Vagina (tissue), 2 donors: ENCODE measurements at regions not wholly inside any gene's neighbourhood (a gene's known extent, or its start where the extent isn't known, plus 50 kb on each side); places are given as distances from the start of the nearest gene placed in this dataset.

ENCODE experiments used
- POLR2A ChIP-seq, 2 donors: fragments of 450-650 bp; IDR thresholded peaks; one replicate each; pipeline ENCODE4 v1.6.1; 2017; ENCODE audit warnings: antibody characterized with exemption in 2 of 2, mild to moderate bottlenecking in 2 of 2, moderate library complexity in 2 of 2
- TF ChIP-seq, protein P1 (sequence below), 3 experiments: fragments of 450-650 bp in 2 of 3; fragments of 200-600 bp in 1 of 3; sonication (generic) in 1 of 3; IDR thresholded peaks; one replicate each; pipeline ENCODE4 v1.5.1; 2017 to 2019; ENCODE audit warnings: antibody characterized with exemption in 3 of 3, mild to moderate bottlenecking in 2 of 3, moderate library complexity in 2 of 3

DNA sequence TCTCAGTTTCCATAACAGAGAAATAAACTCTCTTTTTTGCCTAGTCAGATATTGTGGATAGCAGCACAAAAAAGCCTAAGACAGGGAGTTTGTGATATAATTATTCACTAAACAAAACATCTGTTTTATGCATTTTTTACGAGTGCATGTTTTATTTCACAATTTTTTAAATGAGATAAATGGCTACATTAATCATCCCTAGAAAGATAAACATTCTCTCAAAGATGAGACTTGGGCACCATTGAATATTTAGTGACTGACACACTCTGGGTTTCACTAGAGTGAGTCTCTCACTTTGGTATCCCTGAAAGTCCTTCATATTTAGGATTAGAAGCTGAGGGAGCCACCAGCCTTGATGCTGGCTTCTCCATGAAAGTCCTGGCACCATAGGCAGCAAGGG, 74.3 kb upstream of the LRCH1 start:
- TF ChIP-seq, protein P1, sequence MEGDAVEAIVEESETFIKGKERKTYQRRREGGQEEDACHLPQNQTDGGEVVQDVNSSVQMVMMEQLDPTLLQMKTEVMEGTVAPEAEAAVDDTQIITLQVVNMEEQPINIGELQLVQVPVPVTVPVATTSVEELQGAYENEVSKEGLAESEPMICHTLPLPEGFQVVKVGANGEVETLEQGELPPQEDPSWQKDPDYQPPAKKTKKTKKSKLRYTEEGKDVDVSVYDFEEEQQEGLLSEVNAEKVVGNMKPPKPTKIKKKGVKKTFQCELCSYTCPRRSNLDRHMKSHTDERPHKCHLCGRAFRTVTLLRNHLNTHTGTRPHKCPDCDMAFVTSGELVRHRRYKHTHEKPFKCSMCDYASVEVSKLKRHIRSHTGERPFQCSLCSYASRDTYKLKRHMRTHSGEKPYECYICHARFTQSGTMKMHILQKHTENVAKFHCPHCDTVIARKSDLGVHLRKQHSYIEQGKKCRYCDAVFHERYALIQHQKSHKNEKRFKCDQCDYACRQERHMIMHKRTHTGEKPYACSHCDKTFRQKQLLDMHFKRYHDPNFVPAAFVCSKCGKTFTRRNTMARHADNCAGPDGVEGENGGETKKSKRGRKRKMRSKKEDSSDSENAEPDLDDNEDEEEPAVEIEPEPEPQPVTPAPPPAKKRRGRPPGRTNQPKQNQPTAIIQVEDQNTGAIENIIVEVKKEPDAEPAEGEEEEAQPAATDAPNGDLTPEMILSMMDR (IDR thresholded peaks at IDR 0.05) = no peak
- TF ChIP-seq POLR2A (IDR thresholded peaks at IDR 0.05) = no peak
